Ishikawa (cell line): ENCODE measurements at regions not wholly inside any gene's neighbourhood (a gene's known extent, or its start where the extent isn't known, plus 50 kb on each side); places are given as distances from the start of the nearest gene placed in this dataset.

Source experiments
- CEBPB ChIP-seq: IDR thresholded peaks from 2 replicates; pipeline ENCODE4 v1.6.1; 2012
- CREB1 ChIP-seq: IDR thresholded peaks from 2 replicates; pipeline ENCODE4 v1.6.1; 2012; ENCODE audit warnings: low read depth
- EGR1 ChIP-seq: IDR thresholded peaks from 2 replicates; pipeline ENCODE4 v1.6.1; 2012
- EP300 ChIP-seq: IDR thresholded peaks from 2 replicates; pipeline ENCODE4 v1.6.1; 2012; ENCODE audit warnings: borderline replicate concordance
- FOXM1 ChIP-seq: IDR thresholded peaks from 2 replicates; pipeline ENCODE4 v1.6.1; 2012; ENCODE audit warnings: low read depth, borderline replicate concordance
- MAX ChIP-seq: IDR thresholded peaks from 2 replicates; pipeline ENCODE4 v1.6.1; 2012
- NFIC ChIP-seq: IDR thresholded peaks from 2 replicates; pipeline ENCODE4 v1.6.1; 2012
- RAD21 ChIP-seq: IDR thresholded peaks from 2 replicates; pipeline ENCODE4 v1.6.1; 2012; ENCODE audit warnings: low read depth
- REST ChIP-seq: IDR thresholded peaks from 2 replicates; pipeline ENCODE4 v1.6.1; 2012; ENCODE audit warnings: low read depth, mild to moderate bottlenecking
- TAF1 ChIP-seq: IDR thresholded peaks from 2 replicates; pipeline ENCODE4 v1.6.1; 2012; ENCODE audit warnings: low read depth, mild to moderate bottlenecking
- TCF12 ChIP-seq: IDR thresholded peaks from 2 replicates; pipeline ENCODE4 v1.6.1; 2012; ENCODE audit warnings: low read depth
- TEAD4 ChIP-seq: IDR thresholded peaks from 2 replicates; pipeline ENCODE4 v1.6.1; 2012
- USF1 ChIP-seq: IDR thresholded peaks from 2 replicates; pipeline ENCODE4 v1.6.1; 2012
- YY1 ChIP-seq: IDR thresholded peaks from 2 replicates; pipeline ENCODE4 v1.6.1; 2012; ENCODE audit warnings: low read depth
- ZBTB7A ChIP-seq: IDR thresholded peaks from 2 replicates; pipeline ENCODE4 v1.6.1; 2012; ENCODE audit warnings: low read depth

- no peak for TF ChIP-seq TEAD4
- no peak for TF ChIP-seq TAF1
- TF ChIP-seq CREB1, result no peak
- TF ChIP-seq RAD21, result no peak
- no peak for TF ChIP-seq FOXM1
- TF ChIP-seq REST, result no peak
- no peak for TF ChIP-seq EGR1
- TF ChIP-seq YY1, result no peak
These were observed 53.1 kb upstream of the BEND4 start for GRCh38 chr4:42205541-42205940.

- TF ChIP-seq NFIC (no peak), TCF12 (no peak), TEAD4 (no peak), YY1 (no peak), EP300 (no peak), CREB1 (no peak), FOXM1 (no peak), CEBPB (no peak), USF1 (no peak), MAX (no peak), ZBTB7A (no peak), TAF1 (no peak), RAD21 (no peak), REST (no peak), EGR1 (no peak)
These were observed 64.2 kb upstream of the BEND4 start for GRCh38 chr4:42216664-42217063.

- TF ChIP-seq CEBPB (no peak), YY1 (no peak), TCF12 (no peak), EGR1 (no peak), NFIC (no peak), ZBTB7A (no peak), TEAD4 (no peak), RAD21 (no peak), USF1 (no peak)
These were observed 72.8 kb upstream of the BEND4 start for GRCh38 chr4:42225286-42225685.

- TF ChIP-seq ZBTB7A (no peak), EP300 (no peak), USF1 (no peak), TEAD4 (no peak), EGR1 (no peak), TAF1 (no peak), CEBPB (no peak), CREB1 (no peak), REST (no peak), YY1 (no peak), NFIC (no peak), RAD21 (no peak), FOXM1 (no peak), TCF12 (no peak), MAX (no peak)
These were observed 82.4 kb upstream of the BEND4 start for GRCh38 chr4:42234817-42235216.
